ENCODE measurements at regions not wholly inside any gene's neighbourhood (a gene's known extent, or its start where the extent isn't known, plus 50 kb on each side); places are given as distances from the start of the nearest gene placed in this dataset.

GRCh38 chr1:242747233-242747632 is 222.7 kb upstream of the PLD5 start:
- Histone ChIP-seq H3K4me1 (ENCODE audit: control insufficient read depth, insufficient read depth, low read length, poor library complexity, severe bottlenecking) (no peaks in the 10 kb centered on the region), H3K27ac (ENCODE audit: insufficient read depth, low read length, poor library complexity, severe bottlenecking) (no peak overlapping the region), H3K27me3 (ENCODE audit: control insufficient read depth, insufficient read depth, low read length) (no peaks in the 10 kb centered on the region), H3K36me3 (ENCODE audit: control insufficient read depth, insufficient read depth, low read length) (no peaks in the 10 kb centered on the region), H3K4me3 (ENCODE audit: low read depth, low read length) (no peak overlapping the region), H3K9me3 (ENCODE audit: control insufficient read depth in 2 of 2, low read length in 2 of 2) (no peaks in the 10 kb centered on the region)
- ATAC-seq (ENCODE audit: low read depth in 2 of 2) (no peak), DNase-seq (no peak)
- Mint-ChIP-seq H3K9me3 (peaks cover 0 to 6% (median 2%) of the 10 kb centered on the region in 7 donors), H3K4me1 (no peaks in the 10 kb centered on the region), H3K36me3 (no peaks in the 10 kb centered on the region), H3K27ac (no peak overlapping the region), H3K4me3 (no peak overlapping the region), H3K27me3 (no peaks in the 10 kb centered on the region)

- no peaks in the 10 kb centered on the region for H3K36me3 Mint-ChIP-seq
- Histone ChIP-seq H3K4me1 (ENCODE audit: control insufficient read depth, insufficient read depth, low read length, poor library complexity, severe bottlenecking) (no peaks in the 10 kb centered on the region), H3K27ac (ENCODE audit: insufficient read depth, low read length, poor library complexity, severe bottlenecking) (no peak overlapping the region), H3K4me3 (ENCODE audit: low read depth, low read length) (no peak overlapping the region), H3K9me3 (ENCODE audit: control insufficient read depth in 2 of 2, low read length in 2 of 2) (no peaks in the 10 kb centered on the region), H3K27me3 (ENCODE audit: control insufficient read depth, insufficient read depth, low read length) (no peaks in the 10 kb centered on the region), H3K36me3 (ENCODE audit: control insufficient read depth, insufficient read depth, low read length) (no peaks in the 10 kb centered on the region)
- no peak for ATAC-seq (ENCODE audit: low read depth in 2 of 2)
- DNase-seq = no peak
- H3K27ac Mint-ChIP-seq = no peak overlapping the region
- no peak overlapping the region for H3K4me3 Mint-ChIP-seq
- peaks cover 0 to 7% (median 6%) of the 10 kb centered on the region in 7 donors for H3K9me3 Mint-ChIP-seq
- H3K4me1 Mint-ChIP-seq = no peaks in the 10 kb centered on the region
- H3K27me3 Mint-ChIP-seq = no peaks in the 10 kb centered on the region
Observed at GRCh38 chr1:242745079-242745478, 220.6 kb upstream of the PLD5 start.

GRCh38 chr1:242743983-242744780 is 219.7 kb upstream of the PLD5 start:
- Histone ChIP-seq H3K4me3 (ENCODE audit: low read depth, low read length) (no peak overlapping the region), H3K9me3 (ENCODE audit: control insufficient read depth in 2 of 2, low read length in 2 of 2) (no peaks in the 10 kb centered on the region), H3K36me3 (ENCODE audit: control insufficient read depth, insufficient read depth, low read length) (no peaks in the 10 kb centered on the region), H3K4me1 (ENCODE audit: control insufficient read depth, insufficient read depth, low read length, poor library complexity, severe bottlenecking) (no peaks in the 10 kb centered on the region), H3K27ac (ENCODE audit: insufficient read depth, low read length, poor library complexity, severe bottlenecking) (no peak overlapping the region), H3K27me3 (ENCODE audit: control insufficient read depth, insufficient read depth, low read length) (no peaks in the 10 kb centered on the region)
- Mint-ChIP-seq H3K9me3 (peaks cover 0 to 7% (median 4%) of the 10 kb centered on the region in 7 donors), H3K36me3 (no peaks in the 10 kb centered on the region), H3K27me3 (no peaks in the 10 kb centered on the region), H3K4me3 (no peak overlapping the region), H3K27ac (no peak overlapping the region), H3K4me1 (no peaks in the 10 kb centered on the region)
- no peak for DNase-seq
- no peak for ATAC-seq (ENCODE audit: low read depth in 2 of 2)

- no peak for ATAC-seq (ENCODE audit: low read depth in 2 of 2)
- no peaks in the 10 kb centered on the region for H3K4me1 ChIP-seq (ENCODE audit: control insufficient read depth, insufficient read depth, low read length, poor library complexity, severe bottlenecking)
- Mint-ChIP-seq H3K9me3 (peaks cover 0 to 7% (median 4%) of the 10 kb centered on the region in 7 donors), H3K4me1 (no peaks in the 10 kb centered on the region), H3K36me3 (no peaks in the 10 kb centered on the region), H3K4me3 (no peak overlapping the region), H3K27ac (no peak overlapping the region), H3K27me3 (no peaks in the 10 kb centered on the region)
- no peak for DNase-seq
- H3K9me3 ChIP-seq (ENCODE audit: control insufficient read depth in 2 of 2, low read length in 2 of 2) = no peaks in the 10 kb centered on the region
- H3K4me3 ChIP-seq (ENCODE audit: low read depth, low read length) = no peak overlapping the region
- H3K27ac ChIP-seq (ENCODE audit: insufficient read depth, low read length, poor library complexity, severe bottlenecking) = no peak overlapping the region
- H3K27me3 ChIP-seq (ENCODE audit: control insufficient read depth, insufficient read depth, low read length) = no peaks in the 10 kb centered on the region
- H3K36me3 ChIP-seq (ENCODE audit: control insufficient read depth, insufficient read depth, low read length) = no peaks in the 10 kb centered on the region
Observed at GRCh38 chr1:242738702-242739645, 214.5 kb upstream of the PLD5 start.

- H3K27me3 ChIP-seq (ENCODE audit: control insufficient read depth, insufficient read depth, low read length) = no peaks in the 10 kb centered on the region
- no peak overlapping the region for H3K27ac Mint-ChIP-seq
- no peaks in the 10 kb centered on the region for H3K9me3 ChIP-seq (ENCODE audit: control insufficient read depth in 2 of 2, low read length in 2 of 2)
- no peaks in the 10 kb centered on the region for H3K4me1 ChIP-seq (ENCODE audit: control insufficient read depth, insufficient read depth, low read length, poor library complexity, severe bottlenecking)
- H3K4me1 Mint-ChIP-seq = no peaks in the 10 kb centered on the region
- no peaks in the 10 kb centered on the region for H3K36me3 ChIP-seq (ENCODE audit: control insufficient read depth, insufficient read depth, low read length)
- H3K9me3 Mint-ChIP-seq = peaks cover 0 to 5% (median 2%) of the 10 kb centered on the region in 7 donors
- H3K4me3 ChIP-seq (ENCODE audit: low read depth, low read length) = no peak overlapping the region
- H3K27me3 Mint-ChIP-seq = no peaks in the 10 kb centered on the region
- no peak overlapping the region for H3K27ac ChIP-seq (ENCODE audit: insufficient read depth, low read length, poor library complexity, severe bottlenecking)
- DNase-seq = no peak
- H3K36me3 Mint-ChIP-seq = no peaks in the 10 kb centered on the region
- no peak for ATAC-seq (ENCODE audit: low read depth in 2 of 2)
- no peak overlapping the region for H3K4me3 Mint-ChIP-seq
Observed at GRCh38 chr1:242736611-242737010, 212.1 kb upstream of the PLD5 start.

GRCh38 chr1:242735323-242735722 is 210.8 kb upstream of the PLD5 start:
- ATAC-seq (ENCODE audit: low read depth in 2 of 2) = no peak
- H3K4me1 Mint-ChIP-seq = no peaks in the 10 kb centered on the region
- H3K4me1 ChIP-seq (ENCODE audit: control insufficient read depth, insufficient read depth, low read length, poor library complexity, severe bottlenecking) = no peaks in the 10 kb centered on the region
- no peaks in the 10 kb centered on the region for H3K27me3 Mint-ChIP-seq
- H3K36me3 Mint-ChIP-seq = no peaks in the 10 kb centered on the region
- H3K9me3 Mint-ChIP-seq = peaks cover 0 to 5% (median 0%) of the 10 kb centered on the region in 7 donors
- H3K4me3 ChIP-seq (ENCODE audit: low read depth, low read length) = no peak overlapping the region
- no peak overlapping the region for H3K4me3 Mint-ChIP-seq
- no peaks in the 10 kb centered on the region for H3K36me3 ChIP-seq (ENCODE audit: control insufficient read depth, insufficient read depth, low read length)
- H3K27ac Mint-ChIP-seq = no peak overlapping the region
- no peak for DNase-seq
- no peaks in the 10 kb centered on the region for H3K9me3 ChIP-seq (ENCODE audit: control insufficient read depth in 2 of 2, low read length in 2 of 2)
- no peaks in the 10 kb centered on the region for H3K27me3 ChIP-seq (ENCODE audit: control insufficient read depth, insufficient read depth, low read length)
- no peak overlapping the region for H3K27ac ChIP-seq (ENCODE audit: insufficient read depth, low read length, poor library complexity, severe bottlenecking)

- no peaks in the 10 kb centered on the region for H3K27me3 Mint-ChIP-seq
- H3K4me1 Mint-ChIP-seq = no peaks in the 10 kb centered on the region
- DNase-seq = no peak
- H3K36me3 ChIP-seq (ENCODE audit: control insufficient read depth, insufficient read depth, low read length) = no peaks in the 10 kb centered on the region
- no peak overlapping the region for H3K27ac ChIP-seq (ENCODE audit: insufficient read depth, low read length, poor library complexity, severe bottlenecking)
- H3K27ac Mint-ChIP-seq = no peak overlapping the region
- H3K9me3 ChIP-seq (ENCODE audit: control insufficient read depth in 2 of 2, low read length in 2 of 2) = no peaks in the 10 kb centered on the region
- H3K9me3 Mint-ChIP-seq = peaks cover 0 to 2% (median 0%) of the 10 kb centered on the region in 7 donors
- ATAC-seq (ENCODE audit: low read depth in 2 of 2) = no peak
- no peaks in the 10 kb centered on the region for H3K27me3 ChIP-seq (ENCODE audit: control insufficient read depth, insufficient read depth, low read length)
- no peaks in the 10 kb centered on the region for H3K36me3 Mint-ChIP-seq
- H3K4me3 ChIP-seq (ENCODE audit: low read depth, low read length) = no peak overlapping the region
- H3K4me1 ChIP-seq (ENCODE audit: control insufficient read depth, insufficient read depth, low read length, poor library complexity, severe bottlenecking) = no peaks in the 10 kb centered on the region
- no peak overlapping the region for H3K4me3 Mint-ChIP-seq
Observed at GRCh38 chr1:242731446-242731845, 206.9 kb upstream of the PLD5 start.

Measured in CD4-positive, CD25-positive, alpha-beta regulatory T cell (primary cell).